IPS-18c (cell line): ENCODE measurements at regions not wholly inside any gene's neighbourhood (a gene's known extent, or its start where the extent isn't known, plus 50 kb on each side); places are given as distances from the start of the nearest gene placed in this dataset.
"Not testable (repeated sequence)": the region's sequence is repeated elsewhere in the genome, so short reads cannot be mapped to it uniquely, and the experiment has no call there.

Experiments
- H3K4me3 ChIP-seq: 2 replicates; pipeline ENCODE4 v1.7.0; 2013; ENCODE audit warnings: low read depth, mild to moderate bottlenecking, low read length, moderate library complexity; ENCODE audit not compliant: insufficient read depth
- H3K9me3 ChIP-seq: one replicate; pipeline ENCODE4 v1.6.1; 2013; ENCODE audit warnings: mild to moderate bottlenecking, low read length, moderate library complexity; ENCODE audit not compliant: control insufficient read depth, insufficient read depth

- no peaks in the 10 kb centered on the region for H3K9me3 ChIP-seq
- H3K4me3 ChIP-seq, result no peak overlapping the region
Measured at GRCh38 chr5:162654661-162655405, 587.3 kb downstream of the GABRG2 start.

DNA sequence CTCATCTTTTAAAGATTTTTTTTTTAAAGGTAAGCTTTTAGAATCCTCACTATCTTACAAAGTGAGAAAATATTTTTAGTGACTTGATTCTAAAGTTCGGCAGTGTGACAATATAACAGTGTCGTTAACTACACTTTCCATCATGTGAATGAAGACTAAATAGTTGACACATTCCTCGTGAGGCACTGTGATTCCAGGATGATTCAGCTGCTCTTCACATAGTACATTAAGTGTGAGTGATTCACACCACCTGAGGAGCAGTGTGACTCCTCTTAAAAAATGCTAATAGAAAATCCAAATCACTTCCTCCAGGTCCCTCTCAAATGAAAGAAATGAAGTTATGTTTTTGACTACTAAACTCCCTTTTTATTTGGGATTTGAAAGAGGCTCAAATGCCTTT is 589.5 kb downstream of the GABRG2 start:
- H3K4me3 ChIP-seq, result no peak overlapping the region
- no peaks in the 10 kb centered on the region for H3K9me3 ChIP-seq

DNA sequence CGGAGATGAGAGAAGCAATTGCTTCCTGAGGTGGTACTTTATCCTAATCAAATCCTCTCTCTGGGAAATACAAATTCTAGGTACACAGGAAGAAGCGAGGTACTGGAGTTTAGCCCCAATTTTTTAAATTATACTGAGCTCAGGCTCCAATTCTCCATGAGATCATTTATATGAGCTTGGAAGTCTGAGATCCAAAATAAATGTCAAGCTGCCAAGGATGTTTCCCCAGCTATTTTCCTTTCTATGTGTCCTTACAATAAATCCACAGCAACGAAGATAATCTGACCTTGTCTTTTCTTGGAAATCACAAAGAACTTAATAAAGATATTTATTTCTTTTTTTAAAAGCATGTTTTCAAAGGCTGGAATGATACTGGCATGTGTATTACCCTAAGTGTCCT is 597.3 kb downstream of the GABRG2 start:
- H3K4me3 ChIP-seq, result no peak overlapping the region
- H3K9me3 ChIP-seq, result no peaks in the 10 kb centered on the region

GRCh38 chr5:162668926-162669325 is 601.4 kb downstream of the GABRG2 start:
- H3K9me3 ChIP-seq, result no peaks in the 10 kb centered on the region
- no peak overlapping the region for H3K4me3 ChIP-seq

GRCh38 chr5:162672061-162672460 is 604.5 kb downstream of the GABRG2 start:
- Histone ChIP-seq H3K4me3 (no peak overlapping the region), H3K9me3 (no peaks in the 10 kb centered on the region)

DNA sequence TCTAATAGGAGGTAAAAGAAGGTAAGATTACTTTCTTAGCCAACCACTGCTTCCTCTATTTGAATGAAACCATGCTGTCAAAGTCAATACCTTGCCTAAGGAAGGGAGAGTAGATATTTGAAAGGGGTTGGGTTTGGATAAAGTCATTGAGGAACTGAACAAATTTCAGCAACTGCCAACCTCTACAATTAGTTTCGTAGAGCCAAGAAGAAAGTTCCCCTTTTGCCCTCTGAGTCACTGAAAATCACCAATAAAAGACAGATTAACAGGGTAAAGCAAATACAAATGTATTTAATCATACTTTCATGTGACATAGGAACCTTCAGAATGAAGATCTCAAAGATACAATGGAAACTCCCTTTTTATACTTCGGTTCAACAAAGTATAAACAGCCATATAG is 615.7 kb downstream of the GABRG2 start:
- H3K4me3 ChIP-seq, result no peak overlapping the region
- no peaks in the 10 kb centered on the region for H3K9me3 ChIP-seq

DNA sequence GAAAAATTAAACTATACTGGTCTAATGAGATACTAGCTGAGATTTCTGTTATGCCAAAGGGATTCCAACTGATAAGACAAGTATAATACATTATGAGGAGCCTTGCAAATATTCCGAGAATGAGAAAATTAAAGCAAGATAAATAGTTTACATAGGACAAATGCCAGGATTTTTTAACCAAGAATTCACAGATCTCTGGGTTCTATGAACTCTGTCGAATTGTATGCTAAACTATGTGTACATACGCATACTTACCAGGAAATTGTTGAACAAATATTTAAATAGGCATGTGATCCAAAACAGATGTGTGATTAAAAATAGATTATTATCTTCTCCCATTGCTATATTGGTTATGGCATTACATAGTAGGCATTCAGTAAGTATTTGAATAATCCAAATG is 616.6 kb downstream of the GABRG2 start:
- H3K9me3 ChIP-seq, result no peaks in the 10 kb centered on the region
- no peak overlapping the region for H3K4me3 ChIP-seq

DNA sequence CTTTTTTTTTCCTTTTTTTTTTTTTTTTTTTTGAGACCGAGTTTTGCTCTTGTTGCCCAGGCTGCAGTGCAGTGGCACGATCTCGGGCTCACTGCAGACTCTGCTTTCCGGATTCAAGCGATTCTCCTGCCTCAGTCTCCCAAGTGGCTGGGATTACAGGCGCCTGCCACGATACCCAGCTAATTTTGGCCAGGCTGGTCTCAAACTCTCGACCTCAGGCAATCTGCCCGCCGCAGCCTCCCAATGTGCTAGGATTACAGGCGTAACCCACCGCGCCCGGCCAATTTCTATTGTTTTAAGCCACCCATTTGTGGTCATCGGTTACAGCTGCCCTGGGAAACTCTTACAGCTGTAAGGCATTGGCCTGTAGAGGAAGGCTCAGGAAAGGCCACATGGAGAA is 617.7 kb downstream of the GABRG2 start:
- Histone ChIP-seq H3K4me3 (no peak overlapping the region), H3K9me3 (no peaks in the 10 kb centered on the region)

GRCh38 chr5:162696272-162696671 is 628.7 kb downstream of the GABRG2 start:
- not testable (repeated sequence) for H3K4me3 ChIP-seq, H3K9me3 ChIP-seq

- no peaks in the 10 kb centered on the region for H3K9me3 ChIP-seq
- no peak overlapping the region for H3K4me3 ChIP-seq
Measured at GRCh38 chr5:162699361-162699760, 631.8 kb downstream of the GABRG2 start.

DNA sequence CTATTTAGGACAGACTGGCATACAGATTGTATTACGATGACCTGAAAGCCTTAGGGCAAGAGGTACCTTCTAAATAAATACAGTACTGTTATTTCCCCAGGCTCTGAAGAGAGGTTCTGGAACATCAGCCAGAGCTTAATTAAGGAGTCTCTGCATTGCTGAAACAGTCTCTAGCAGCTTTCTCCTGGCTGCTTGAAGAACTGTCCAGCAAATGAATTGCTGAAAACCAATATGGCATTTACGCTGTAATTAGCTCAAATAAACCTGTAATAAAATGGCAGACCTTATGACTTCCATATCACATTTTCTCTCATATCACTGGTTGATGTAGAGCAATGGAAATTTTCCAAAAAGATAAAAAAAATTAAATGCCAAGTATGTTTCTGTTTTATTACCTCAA is 636.3 kb downstream of the GABRG2 start:
- Histone ChIP-seq H3K9me3 (no peaks in the 10 kb centered on the region), H3K4me3 (no peak overlapping the region)

- no peak overlapping the region for H3K4me3 ChIP-seq
- no peaks in the 10 kb centered on the region for H3K9me3 ChIP-seq
Measured at GRCh38 chr5:162711244-162711643, 643.7 kb downstream of the GABRG2 start.

DNA sequence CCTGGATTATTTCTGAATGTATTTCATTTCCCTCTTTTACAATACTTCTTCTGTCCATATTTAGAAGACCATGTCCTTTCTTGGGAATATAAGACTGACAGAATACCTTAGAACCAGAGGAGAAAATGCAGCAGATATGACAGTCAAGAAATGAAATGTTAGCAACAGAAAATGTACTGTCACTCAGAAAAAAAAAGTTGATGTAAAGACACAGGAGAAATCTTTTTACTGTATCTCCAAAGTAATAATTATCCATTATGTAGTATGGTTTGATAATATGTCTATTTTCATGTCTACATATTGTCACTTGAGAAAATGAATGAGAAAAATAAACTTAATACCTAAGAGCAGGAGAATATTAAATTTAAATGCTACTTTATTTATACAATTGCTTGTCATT is 652.1 kb downstream of the GABRG2 start:
- Histone ChIP-seq H3K4me3 (no peak overlapping the region), H3K9me3 (peaks cover 2% of the 10 kb centered on the region)

DNA sequence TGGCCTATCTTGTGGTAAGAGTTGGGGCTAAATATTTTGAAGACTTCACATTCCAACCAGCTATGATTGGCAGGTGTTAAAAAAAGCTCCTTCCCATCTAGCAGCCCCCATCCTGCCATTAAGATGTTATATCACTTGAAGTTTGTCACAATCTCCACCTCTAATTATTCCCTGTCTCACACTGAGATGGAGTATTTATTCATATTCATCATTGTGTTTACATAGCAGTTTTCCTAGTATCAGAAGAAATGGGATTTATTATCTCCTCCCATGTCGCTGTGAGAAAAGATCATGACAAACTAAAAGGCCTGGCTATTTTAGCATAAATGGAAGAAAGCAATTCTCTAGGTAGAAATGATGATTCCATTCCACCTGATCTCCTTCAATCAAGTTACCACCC is 653.6 kb downstream of the GABRG2 start:
- Histone ChIP-seq H3K9me3 (peaks cover 2% of the 10 kb centered on the region), H3K4me3 (no peak overlapping the region)

DNA sequence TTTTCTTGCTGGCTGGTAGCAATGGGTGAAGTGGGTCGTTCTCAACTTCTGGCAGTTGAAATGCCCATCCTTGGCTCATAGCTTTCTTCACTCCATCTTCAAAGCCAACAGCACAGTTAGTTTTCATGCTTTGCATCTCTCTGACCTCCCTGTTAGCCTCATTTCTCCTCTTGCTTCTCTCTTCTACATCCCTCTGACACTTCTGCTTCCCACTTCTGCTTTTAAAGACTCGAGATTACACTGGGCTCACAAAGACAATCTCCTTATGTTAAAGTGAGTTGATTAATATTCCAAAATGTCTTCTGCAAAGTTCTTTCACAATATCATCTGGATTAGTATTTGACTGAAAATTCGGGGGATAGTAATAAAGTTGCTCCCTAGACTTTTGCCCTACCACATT is 684.8 kb upstream of the CCNG1 start:
- no peak overlapping the region for H3K4me3 ChIP-seq
- H3K9me3 ChIP-seq, result no peaks in the 10 kb centered on the region

GRCh38 chr5:162762119-162762518 is 675.3 kb upstream of the CCNG1 start:
- H3K4me3 ChIP-seq, result no peak overlapping the region
- H3K9me3 ChIP-seq, result no peaks in the 10 kb centered on the region

GRCh38 chr5:162769019-162769418 is 668.4 kb upstream of the CCNG1 start:
- H3K9me3 ChIP-seq, result no peaks in the 10 kb centered on the region
- H3K4me3 ChIP-seq, result no peak overlapping the region

DNA sequence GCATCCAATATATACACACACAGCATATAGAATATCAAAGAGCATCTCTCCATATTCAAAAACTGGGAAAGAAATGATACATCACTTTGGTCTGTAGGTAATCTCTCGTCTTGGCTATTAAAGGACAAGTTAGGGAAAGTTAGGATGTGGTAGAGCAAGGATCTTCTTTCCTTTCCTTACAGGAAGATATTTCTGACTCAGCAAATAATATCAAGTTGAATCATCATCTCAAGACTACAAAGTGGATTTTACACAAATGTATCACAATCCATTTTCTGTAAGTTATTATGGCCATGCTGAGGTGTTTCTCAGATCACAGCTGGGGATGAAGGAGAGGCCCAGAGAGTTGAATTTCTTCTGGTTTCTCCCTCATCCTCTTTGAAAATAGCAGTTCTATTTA is 651.7 kb upstream of the CCNG1 start:
- no peak overlapping the region for H3K4me3 ChIP-seq
- no peaks in the 10 kb centered on the region for H3K9me3 ChIP-seq

- H3K4me3 ChIP-seq, result no peak overlapping the region
- no peaks in the 10 kb centered on the region for H3K9me3 ChIP-seq
Measured at GRCh38 chr5:162786234-162786633, 651.2 kb upstream of the CCNG1 start.
